ENCODE measurements at regions not wholly inside any gene's neighbourhood (a gene's known extent, or its start where the extent isn't known, plus 50 kb on each side); places are given as distances from the start of the nearest gene placed in this dataset.
"Not testable (repeated sequence)": the region's sequence is repeated elsewhere in the genome, so short reads cannot be mapped to it uniquely, and the experiment has no call there.

GRCh38 chr1:173300061-173301044 is 93.2 kb upstream of the TNFSF4 start:
- no peak for DNase-seq

- DNase-seq, result no peak
Measured at GRCh38 chr1:173301507-173301906, 94.4 kb upstream of the TNFSF4 start.

- no peak for DNase-seq
Measured at GRCh38 chr1:173302366-173302765, 95.2 kb upstream of the TNFSF4 start.

- DNase-seq, result no peak
Measured at GRCh38 chr1:173302890-173303829, 96.0 kb upstream of the TNFSF4 start.

- DNase-seq, result no peak
Measured at GRCh38 chr1:173303984-173304383, 96.9 kb upstream of the TNFSF4 start.

GRCh38 chr1:173304529-173305227 is 97.5 kb upstream of the TNFSF4 start:
- DNase-seq, result no peak

- DNase-seq, result no peak
Measured at GRCh38 chr1:173307845-173308244, 100.7 kb upstream of the TNFSF4 start.

- no peak for DNase-seq
Measured at GRCh38 chr1:173314656-173315055, 107.5 kb upstream of the TNFSF4 start.

GRCh38 chr1:173315296-173315695 is 108.2 kb upstream of the TNFSF4 start:
- DNase-seq, result no peak

GRCh38 chr1:173318788-173319187 is 111.7 kb upstream of the TNFSF4 start:
- no peak for DNase-seq

GRCh38 chr1:173324352-173324751 is 117.2 kb upstream of the TNFSF4 start:
- not testable (repeated sequence) for DNase-seq

- not testable (repeated sequence) for DNase-seq
Measured at GRCh38 chr1:173327987-173328386, 120.9 kb upstream of the TNFSF4 start.

GRCh38 chr1:173328961-173329360 is 121.8 kb upstream of the TNFSF4 start:
- no peak for DNase-seq

- no peak for DNase-seq
Measured at GRCh38 chr1:173329726-173330125, 122.6 kb upstream of the TNFSF4 start.

GRCh38 chr1:173330149-173330951 is 123.2 kb upstream of the TNFSF4 start:
- DNase-seq, result no peak

- not testable (repeated sequence) for DNase-seq
Measured at GRCh38 chr1:173330952-173331548, 123.9 kb upstream of the TNFSF4 start.

GRCh38 chr1:173332026-173332425 is 124.9 kb upstream of the TNFSF4 start:
- no peak for DNase-seq

- no peak for DNase-seq
Measured at GRCh38 chr1:173333581-173333980, 126.5 kb upstream of the TNFSF4 start.

GRCh38 chr1:173337126-173337525 is 130.0 kb upstream of the TNFSF4 start:
- no peak for DNase-seq

- no peak for DNase-seq
Measured at GRCh38 chr1:173341307-173341706, 134.2 kb upstream of the TNFSF4 start.

GRCh38 chr1:173341971-173342370 is 134.8 kb upstream of the TNFSF4 start:
- DNase-seq, result no peak

Data from effector CD8-positive, alpha-beta T cell (primary cell).